Activated naive CD4-positive, alpha-beta T cell treated with anti-CD3 and anti-CD28 coated beads, Interleukin-2, amount 10 ng/mL, durations not matched to agents 7 days and 5 days (primary cell): ENCODE measurements at regions not wholly inside any gene's neighbourhood (a gene's known extent, or its start where the extent isn't known, plus 50 kb on each side); places are given as distances from the start of the nearest gene placed in this dataset.

Experiments used
- CTCF ChIA-PET: fragments of 350-600 bp; sonication (Branson Sonifier 250); formaldehyde crosslinking; loops from one replicate; lab custom pipeline; 2021; ENCODE audit warnings: antibody characterized with exemption; lab: Charles Lee
- DNase-seq: peaks from one replicate; pipeline ENCODE4 v3.0.0-alpha.2; 2020
- H3K27ac Mint-ChIP-seq: one replicate; pipeline ENCODE4 v1.8.0; 2021; ENCODE audit warnings: mild to moderate bottlenecking, moderate library complexity, mixed read lengths
- H3K27me3 Mint-ChIP-seq: one replicate; pipeline ENCODE4 v1.8.0; 2021; ENCODE audit warnings: mild to moderate bottlenecking, mixed read lengths
- H3K36me3 Mint-ChIP-seq: one replicate; pipeline ENCODE4 v1.8.0; 2021; ENCODE audit warnings: mixed read lengths
- H3K4me1 Mint-ChIP-seq: one replicate; pipeline ENCODE4 v1.8.0; 2021; ENCODE audit warnings: mixed read lengths
- H3K4me3 Mint-ChIP-seq: one replicate; pipeline ENCODE4 v1.8.0; 2021; ENCODE audit warnings: mild to moderate bottlenecking, moderate library complexity, mixed read lengths
- H3K9me3 Mint-ChIP-seq: one replicate; pipeline ENCODE4 v1.8.0; 2021; ENCODE audit warnings: mixed read lengths

- DNase-seq: no peak
Observed at GRCh38 chr11:122273476-122274191, 157.6 kb upstream of the BLID start.

GRCh38 chr11:122271745-122272144 lies 155.7 kb upstream of the BLID start:
- no peaks in the 10 kb centered on the region for H3K9me3 Mint-ChIP-seq
- H3K36me3 Mint-ChIP-seq: no peaks in the 10 kb centered on the region
- DNase-seq: no peak
- no peaks in the 10 kb centered on the region for H3K4me1 Mint-ChIP-seq
- H3K4me3 Mint-ChIP-seq: no peak overlapping the region
- CTCF ChIA-PET: no interaction called here
- no peaks in the 10 kb centered on the region for H3K27me3 Mint-ChIP-seq
- H3K27ac Mint-ChIP-seq: no peak overlapping the region

More at GRCh38 chr11:122273476-122274191, 157.6 kb upstream of the BLID start:
- H3K36me3 Mint-ChIP-seq: no peaks in the 10 kb centered on the region
- no peaks in the 10 kb centered on the region for H3K9me3 Mint-ChIP-seq
- no peak overlapping the region for H3K27ac Mint-ChIP-seq
- H3K27me3 Mint-ChIP-seq: no peaks in the 10 kb centered on the region
- no peak overlapping the region for H3K4me3 Mint-ChIP-seq
- CTCF ChIA-PET: interaction anchor here (0.6 kb wide), 1 partner anchor 73 kb away, joined by 3 read pairs; no protein-coding TSS in a partner anchor
- no peaks in the 10 kb centered on the region for H3K4me1 Mint-ChIP-seq

- CTCF ChIA-PET: no interaction called here
- H3K36me3 Mint-ChIP-seq: no peaks in the 10 kb centered on the region
- H3K4me3 Mint-ChIP-seq: no peak overlapping the region
Observed at GRCh38 chr11:122271137-122271536, 155.1 kb upstream of the BLID start.

GRCh38 chr11:122270535-122270934 lies 154.5 kb upstream of the BLID start:
- H3K4me3 Mint-ChIP-seq: no peak overlapping the region
- H3K9me3 Mint-ChIP-seq: no peaks in the 10 kb centered on the region
- no peaks in the 10 kb centered on the region for H3K27me3 Mint-ChIP-seq

More at GRCh38 chr11:122271137-122271536, 155.1 kb upstream of the BLID start:
- no peak for DNase-seq
- no peaks in the 10 kb centered on the region for H3K9me3 Mint-ChIP-seq
- no peaks in the 10 kb centered on the region for H3K27me3 Mint-ChIP-seq
- H3K4me1 Mint-ChIP-seq: no peaks in the 10 kb centered on the region
- H3K27ac Mint-ChIP-seq: no peak overlapping the region

GRCh38 chr11:122269824-122270223 lies 153.8 kb upstream of the BLID start:
- no peak overlapping the region for H3K4me3 Mint-ChIP-seq
- CTCF ChIA-PET: no interaction called here
- DNase-seq: no peak
- no peaks in the 10 kb centered on the region for H3K9me3 Mint-ChIP-seq
- no peaks in the 10 kb centered on the region for H3K36me3 Mint-ChIP-seq
- H3K27me3 Mint-ChIP-seq: no peaks in the 10 kb centered on the region
- H3K4me1 Mint-ChIP-seq: no peaks in the 10 kb centered on the region
- no peak overlapping the region for H3K27ac Mint-ChIP-seq

More at GRCh38 chr11:122270535-122270934, 154.5 kb upstream of the BLID start:
- Mint-ChIP-seq H3K36me3 (no peaks in the 10 kb centered on the region), H3K4me1 (no peaks in the 10 kb centered on the region), H3K27ac (no peak overlapping the region)
- CTCF ChIA-PET: no interaction called here
- DNase-seq: no peak

GRCh38 chr11:122268601-122269130 lies 152.7 kb upstream of the BLID start:
- Mint-ChIP-seq H3K36me3 (no peaks in the 10 kb centered on the region), H3K27ac (no peak overlapping the region), H3K27me3 (no peaks in the 10 kb centered on the region), H3K4me1 (no peaks in the 10 kb centered on the region), H3K4me3 (no peak overlapping the region), H3K9me3 (no peaks in the 10 kb centered on the region)
- CTCF ChIA-PET: no interaction called here
- DNase-seq: no peak

GRCh38 chr11:122267602-122268001 lies 151.6 kb upstream of the BLID start:
- H3K4me3 Mint-ChIP-seq: no peak overlapping the region
- DNase-seq: no peak
- no peak overlapping the region for H3K27ac Mint-ChIP-seq
- no peaks in the 10 kb centered on the region for H3K36me3 Mint-ChIP-seq
- no peaks in the 10 kb centered on the region for H3K9me3 Mint-ChIP-seq
- CTCF ChIA-PET: no interaction called here
- no peaks in the 10 kb centered on the region for H3K4me1 Mint-ChIP-seq
- no peaks in the 10 kb centered on the region for H3K27me3 Mint-ChIP-seq

- H3K4me1 Mint-ChIP-seq: no peaks in the 10 kb centered on the region
- no peaks in the 10 kb centered on the region for H3K27me3 Mint-ChIP-seq
- no peak overlapping the region for H3K4me3 Mint-ChIP-seq
- DNase-seq: no peak
- no peaks in the 10 kb centered on the region for H3K36me3 Mint-ChIP-seq
- no peak overlapping the region for H3K27ac Mint-ChIP-seq
- no peaks in the 10 kb centered on the region for H3K9me3 Mint-ChIP-seq
- CTCF ChIA-PET: interaction anchor here (0.8 kb wide), 1 partner anchor 62 kb away, joined by 3 read pairs; no protein-coding TSS in a partner anchor
Observed at GRCh38 chr11:122265981-122266380, 150.0 kb upstream of the BLID start.

GRCh38 chr11:122264121-122264520 lies 148.1 kb upstream of the BLID start:
- H3K9me3 Mint-ChIP-seq: no peaks in the 10 kb centered on the region
- no peaks in the 10 kb centered on the region for H3K36me3 Mint-ChIP-seq
- H3K4me1 Mint-ChIP-seq: no peaks in the 10 kb centered on the region
- H3K27me3 Mint-ChIP-seq: no peaks in the 10 kb centered on the region
- no peak overlapping the region for H3K27ac Mint-ChIP-seq
- CTCF ChIA-PET: no interaction called here
- no peak for DNase-seq
- no peak overlapping the region for H3K4me3 Mint-ChIP-seq

- H3K36me3 Mint-ChIP-seq: no peaks in the 10 kb centered on the region
- H3K27me3 Mint-ChIP-seq: no peaks in the 10 kb centered on the region
- no peak overlapping the region for H3K4me3 Mint-ChIP-seq
- H3K27ac Mint-ChIP-seq: no peak overlapping the region
- CTCF ChIA-PET: no interaction called here
- H3K9me3 Mint-ChIP-seq: no peaks in the 10 kb centered on the region
- no peaks in the 10 kb centered on the region for H3K4me1 Mint-ChIP-seq
- no peak for DNase-seq
Observed at GRCh38 chr11:122261546-122261945, 145.5 kb upstream of the BLID start.

GRCh38 chr11:122259195-122259821 lies 143.3 kb upstream of the BLID start:
- Mint-ChIP-seq H3K27me3 (no peaks in the 10 kb centered on the region), H3K4me1 (no peaks in the 10 kb centered on the region), H3K27ac (no peak overlapping the region), H3K36me3 (no peaks in the 10 kb centered on the region), H3K4me3 (no peak overlapping the region), H3K9me3 (no peaks in the 10 kb centered on the region)
- no peak for DNase-seq
- CTCF ChIA-PET: no interaction called here

GRCh38 chr11:122258446-122259194 lies 142.6 kb upstream of the BLID start:
- CTCF ChIA-PET: no interaction called here
- no peak overlapping the region for H3K27ac Mint-ChIP-seq

GRCh38 chr11:122253589-122254231 lies 137.7 kb upstream of the BLID start:
- no peaks in the 10 kb centered on the region for H3K4me1 Mint-ChIP-seq
- no peaks in the 10 kb centered on the region for H3K36me3 Mint-ChIP-seq
- CTCF ChIA-PET: no interaction called here
- no peak for DNase-seq
- H3K27me3 Mint-ChIP-seq: no peaks in the 10 kb centered on the region
- H3K9me3 Mint-ChIP-seq: no peaks in the 10 kb centered on the region
- H3K27ac Mint-ChIP-seq: no peak overlapping the region
- H3K4me3 Mint-ChIP-seq: no peak overlapping the region

More at GRCh38 chr11:122258446-122259194, 142.6 kb upstream of the BLID start:
- no peak for DNase-seq
- Mint-ChIP-seq H3K9me3 (no peaks in the 10 kb centered on the region), H3K4me3 (no peak overlapping the region), H3K36me3 (no peaks in the 10 kb centered on the region), H3K4me1 (no peaks in the 10 kb centered on the region), H3K27me3 (no peaks in the 10 kb centered on the region)

- Mint-ChIP-seq H3K9me3 (no peaks in the 10 kb centered on the region), H3K27me3 (no peaks in the 10 kb centered on the region), H3K27ac (no peak overlapping the region), H3K36me3 (no peaks in the 10 kb centered on the region), H3K4me1 (no peaks in the 10 kb centered on the region), H3K4me3 (no peak overlapping the region)
- CTCF ChIA-PET: no interaction called here
- no peak for DNase-seq
Observed at GRCh38 chr11:122248939-122249338, 132.9 kb upstream of the BLID start.
